B cell (primary cell): ENCODE measurements at regions not wholly inside any gene's neighbourhood (a gene's known extent, or its start where the extent isn't known, plus 50 kb on each side); places are given as distances from the start of the nearest gene placed in this dataset.

Experiments
- ATAC-seq: fragments of 200-7000 bp; cut with Tn5 transposase; one replicate; pipeline ENCODE4 v1.10.0; 2021; ENCODE audit warnings: low read depth, mild to moderate bottlenecking, moderate number of reproducible peaks, moderate library complexity
- CTCF ChIA-PET: fragments of 350-600 bp; sonication (Branson Sonifier 250); formaldehyde crosslinking; loops from one replicate; lab custom pipeline; 2021; ENCODE audit warnings: antibody characterized with exemption, inconsistent platforms; lab: Charles Lee
- POLR2A ChIA-PET: fragments of 350-600 bp; sonication (Branson Sonifier 250); formaldehyde crosslinking; loops from one replicate; lab custom pipeline; 2021; ENCODE audit warnings: antibody characterized with exemption; lab: Charles Lee
- DNase-seq: peaks from one replicate; pipeline ENCODE4 v3.0.0; 2013
- H2AFZ ChIP-seq: 2 replicates; pipeline ENCODE4 v1.6.1; 2012; ENCODE audit warnings: mild to moderate bottlenecking, low read depth, low read length; ENCODE audit not compliant: insufficient read depth, poor library complexity, severe bottlenecking
- H3K27ac ChIP-seq, 2 donors: 1 replicate in 1 of 2; 2 replicates in 1 of 2; pipeline ENCODE4 v1.5.1; 2012 to 2013; ENCODE audit warnings: low read length in 2 of 2, mild to moderate bottlenecking in 2 of 2, moderate library complexity in 1 of 2
- H3K27me3 ChIP-seq, 4 experiments: fragments of 200-600 bp in 1 of 4; sonication (generic) in 1 of 4; replicated peaks in 1 of 4; 1 replicate in 2 of 4; 2 replicates in 2 of 4; pipeline versions ENCODE4 v1.6.1 to v1.7.0; 2013 to 2016; ENCODE audit warnings: low read length in 3 of 4, mild to moderate bottlenecking in 2 of 4, mixed read lengths in 1 of 4, moderate library complexity in 1 of 4; ENCODE audit not compliant: insufficient read depth in 4 of 4, control insufficient read depth in 3 of 4; ENCODE audit errors: control extremely low read depth in 1 of 4
- H3K36me3 ChIP-seq, 2 experiments: replicated peaks in 1 of 2; 1 replicate in 1 of 2; 2 replicates in 1 of 2; pipeline versions ENCODE4 v1.6.1 to v1.7.1; 2013; ENCODE audit warnings: low read length in 1 of 2; ENCODE audit not compliant: insufficient read depth in 2 of 2, control insufficient read depth in 1 of 2; ENCODE audit errors: control extremely low read depth in 1 of 2, extremely low read depth in 1 of 2
- H3K4me1 ChIP-seq, 2 donors: fragments of 200-600 bp in 1 of 2; sonication (generic) in 1 of 2; 1 replicate in 1 of 2; 2 replicates in 1 of 2; pipeline versions ENCODE4 v1.5.1 to v1.6.1; 2013 to 2017; ENCODE audit warnings: low read length in 2 of 2; ENCODE audit not compliant: control insufficient read depth in 2 of 2, insufficient read depth in 2 of 2
- H3K4me2 ChIP-seq: replicated peaks from 2 replicates; pipeline ENCODE3; 2012; ENCODE audit warnings: mild to moderate bottlenecking, low read depth, low read length; ENCODE audit not compliant: poor library complexity, severe bottlenecking
- H3K4me3 ChIP-seq, 5 experiments: fragments of 200-600 bp in 1 of 5; sonication (generic) in 1 of 5; 1 replicate in 3 of 5; 2 replicates in 2 of 5; pipeline versions ENCODE4 v1.5.1 to v1.7.0; 2011 to 2016; ENCODE audit warnings: low read length in 4 of 5, mild to moderate bottlenecking in 4 of 5, low read depth in 2 of 5, control low read depth in 1 of 5, moderate library complexity in 1 of 5; ENCODE audit not compliant: insufficient read depth in 1 of 5; ENCODE audit errors: control extremely low read depth in 1 of 5, extremely low read depth in 1 of 5
- H3K79me2 ChIP-seq: fragments of 200-600 bp; sonication (generic); one replicate; pipeline ENCODE4 v1.6.0; 2016; ENCODE audit warnings: low read length; ENCODE audit not compliant: control insufficient read depth, insufficient read depth
- H3K9ac ChIP-seq: fragments of 200-600 bp; sonication (generic); 2 replicates; pipeline ENCODE4 v1.6.1; 2017; ENCODE audit warnings: mild to moderate bottlenecking, low read length, moderate library complexity
- H3K9me3 ChIP-seq, 3 donors: one replicate each; pipeline versions ENCODE4 v1.6.1 to v1.7.1; 2013; ENCODE audit warnings: low read length in 2 of 3; ENCODE audit not compliant: control insufficient read depth in 2 of 3, insufficient read depth in 1 of 3; ENCODE audit errors: control extremely low read depth in 1 of 3
- H4K20me1 ChIP-seq: 2 replicates; pipeline ENCODE4 v1.6.0; 2012; ENCODE audit warnings: mild to moderate bottlenecking, low read length; ENCODE audit not compliant: insufficient read depth, control insufficient read depth, poor library complexity, severe bottlenecking
- H3K27ac Mint-ChIP-seq: one replicate; pipeline ENCODE4 v1.8.0; 2021; ENCODE audit warnings: mixed read lengths
- H3K27me3 Mint-ChIP-seq: one replicate; pipeline ENCODE4 v1.8.0; 2021; ENCODE audit warnings: mixed read lengths
- H3K4me1 Mint-ChIP-seq: one replicate; pipeline ENCODE4 v1.8.0; 2021; ENCODE audit warnings: mixed read lengths
- H3K4me3 Mint-ChIP-seq: one replicate; pipeline ENCODE4 v1.8.0; 2021; ENCODE audit warnings: mixed read lengths
- H3K9me3 Mint-ChIP-seq: one replicate; pipeline ENCODE4 v1.8.0; 2022; ENCODE audit warnings: mixed read lengths; ENCODE audit not compliant: insufficient read depth
- EZH2 ChIP-seq: IDR thresholded peaks from 2 replicates; pipeline ENCODE4 v1.6.1; 2012; ENCODE audit warnings: borderline replicate concordance, low read depth, mild to moderate bottlenecking, moderate library complexity, low read length; ENCODE audit not compliant: insufficient read depth, poor library complexity, severe bottlenecking
- WGBS: methylation state at CpG from one replicate; pipeline ENCODE4 v1.1.5; 2013; ENCODE audit warnings: missing lambda C conversion rate; ENCODE audit not compliant: insufficient coverage; 5-methylcytosine and 5-hydroxymethylcytosine counted together
- intact Hi-C: fragments of 100-400 bp; cut with micrococcal nuclease; formaldehyde crosslinking; loops from one replicate; pipeline ENCODE4 v1.10.0; 2022
- TF ChIP-seq, protein P1 (sequence below): fragments of 200-600 bp; IDR thresholded peaks from one replicate; pipeline ENCODE4 v1.8.0; 2022; ENCODE audit warnings: antibody characterized with exemption, mild to moderate bottlenecking

DNA sequence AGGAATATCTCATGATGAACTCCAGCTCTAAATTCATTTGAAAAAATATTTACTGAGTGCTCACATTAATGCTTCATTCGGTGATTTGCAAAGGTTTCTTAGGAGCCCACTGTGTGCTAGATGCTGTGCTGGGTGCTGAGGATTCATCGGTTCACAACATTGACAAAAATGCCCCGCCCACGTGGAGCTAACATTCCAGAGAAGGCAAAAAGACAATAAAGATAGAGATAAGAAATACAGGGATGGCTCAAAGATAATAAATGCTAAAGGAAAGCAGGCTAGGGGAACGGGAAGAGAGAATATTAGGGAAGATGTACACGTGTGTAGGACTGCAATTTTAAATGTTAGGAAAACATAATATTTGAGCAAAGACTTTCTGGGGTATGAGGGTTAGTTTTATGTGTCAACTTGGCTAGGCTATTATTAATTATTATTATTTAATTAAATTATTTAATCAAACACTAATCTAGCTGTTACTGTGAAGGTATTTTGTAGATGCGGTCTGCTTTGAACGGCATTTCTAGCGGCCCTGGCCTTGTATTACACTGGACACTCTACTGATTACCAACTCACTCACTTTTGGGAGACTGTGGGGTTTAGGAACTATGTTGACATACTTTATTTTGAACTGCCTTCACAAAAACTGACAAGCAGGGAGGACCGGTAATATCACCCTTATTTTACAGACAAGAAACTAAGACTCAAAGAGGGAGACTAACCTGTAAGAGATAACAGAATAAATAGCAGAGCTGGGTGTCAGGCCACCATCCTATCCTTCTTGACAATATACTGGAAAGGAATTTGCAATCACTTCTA, 61.9 kb upstream of the IRF2 start:
- Histone ChIP-seq H3K4me3 (peak overlapping the region; percentile 74 to 98 (median 81)), H3K27ac (peak overlapping the region; percentile 98), H3K79me2 (peaks cover 47% of the 10 kb centered on the region), H3K36me3 (no peaks in the 10 kb centered on the region), H3K4me1 (peaks cover 50% of the 10 kb centered on the region in 2 donors), H3K9ac (peak overlapping the region; percentile 95), H3K27me3 (no peaks in the 10 kb centered on the region), H2AFZ (peak overlapping the region; percentile 68), H3K4me2 (peak overlapping the region; percentile 82), H3K9me3 (peaks cover 0 to 8% (median 0%) of the 10 kb centered on the region in 3 donors), H4K20me1 (no peaks in the 10 kb centered on the region)
- TF ChIP-seq EZH2, result no peak
- CTCF ChIA-PET, result interaction anchor here (0.8 to 4.7 kb wide), 17 partner anchors 10 to 275 kb away, joined by 3 to 31 read pairs (median 4); partner anchors contain the start of genes CASP3 and IRF2
- no peaks in the 10 kb centered on the region for H3K27me3 Mint-ChIP-seq
- peak overlapping the region; percentile 96 for H3K4me3 Mint-ChIP-seq
- POLR2A ChIA-PET, result interaction anchor here (0.5 to 1.8 kb wide), 7 partner anchors 30 to 272 kb away, joined by 3 to 14 read pairs (median 7); partner anchors contain the start of gene IRF2
- ATAC-seq (no peak), DNase-seq (no peak)
- no peaks in the 10 kb centered on the region for H3K9me3 Mint-ChIP-seq
- WGBS, result 61% methylated on average over 3 of the region's 10 CpGs
- H3K27ac Mint-ChIP-seq, result peak overlapping the region; percentile 100
- intact Hi-C loops, result loop anchor here (5.0 kb wide), 3 partner anchors 149 to 1656 kb away; partner anchors contain the start of genes CYP4V2 and ING2
- peaks cover 53% of the 10 kb centered on the region for H3K4me1 Mint-ChIP-seq

DNA sequence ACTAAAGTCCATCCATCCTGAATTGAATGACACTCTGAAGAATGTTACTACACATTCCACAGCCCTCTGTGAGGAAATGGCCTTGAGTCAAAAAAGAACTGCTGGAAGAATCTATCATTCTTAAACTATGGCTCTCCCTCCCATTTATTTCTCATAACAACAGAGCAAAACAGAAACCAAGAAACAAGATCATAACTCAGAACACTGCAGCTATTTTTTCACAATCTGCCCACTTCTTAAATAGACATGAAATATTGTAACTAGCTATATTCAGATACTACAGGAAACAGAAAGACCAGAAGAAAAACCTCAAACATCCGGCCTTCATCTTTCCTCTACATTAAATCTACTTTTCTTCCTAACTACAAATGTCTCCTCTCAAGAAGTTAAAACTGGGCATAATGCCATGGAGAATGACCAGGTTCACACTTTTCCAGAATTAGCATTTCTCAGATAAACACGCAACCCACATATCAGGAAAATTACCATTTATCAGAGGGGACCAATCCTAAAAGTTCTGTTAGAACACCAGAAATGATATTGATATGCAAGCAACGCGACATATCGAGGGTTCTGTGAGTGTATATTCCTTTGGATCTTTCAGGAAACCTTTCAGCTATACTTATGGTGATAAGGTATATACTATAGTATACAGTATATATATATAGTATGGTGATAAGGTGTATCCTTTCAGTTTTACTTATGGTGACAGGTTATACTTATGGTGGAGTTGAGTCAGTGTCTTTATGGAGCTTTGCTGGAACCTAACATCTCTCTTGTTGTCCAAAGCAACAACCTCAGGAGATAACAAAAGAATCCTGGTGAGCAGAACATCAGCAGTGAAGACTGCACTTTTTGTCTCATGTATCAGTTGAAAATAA, 60.4 kb upstream of the IRF2 start:
- H3K27me3 ChIP-seq, result no peaks in the 10 kb centered on the region
- peak overlapping the region; percentile 64 for H3K9ac ChIP-seq
- intact Hi-C loops, result loop anchor here (5.0 kb wide), 3 partner anchors 147 to 1658 kb away; partner anchors contain the start of genes CYP4V2 and ING2
- H3K79me2 ChIP-seq, result peaks cover 62% of the 10 kb centered on the region
- WGBS, result 0% methylated on average over 1 of the region's 5 CpGs
- TF ChIP-seq EZH2, result no peak
- TF ChIP-seq, protein P1, sequence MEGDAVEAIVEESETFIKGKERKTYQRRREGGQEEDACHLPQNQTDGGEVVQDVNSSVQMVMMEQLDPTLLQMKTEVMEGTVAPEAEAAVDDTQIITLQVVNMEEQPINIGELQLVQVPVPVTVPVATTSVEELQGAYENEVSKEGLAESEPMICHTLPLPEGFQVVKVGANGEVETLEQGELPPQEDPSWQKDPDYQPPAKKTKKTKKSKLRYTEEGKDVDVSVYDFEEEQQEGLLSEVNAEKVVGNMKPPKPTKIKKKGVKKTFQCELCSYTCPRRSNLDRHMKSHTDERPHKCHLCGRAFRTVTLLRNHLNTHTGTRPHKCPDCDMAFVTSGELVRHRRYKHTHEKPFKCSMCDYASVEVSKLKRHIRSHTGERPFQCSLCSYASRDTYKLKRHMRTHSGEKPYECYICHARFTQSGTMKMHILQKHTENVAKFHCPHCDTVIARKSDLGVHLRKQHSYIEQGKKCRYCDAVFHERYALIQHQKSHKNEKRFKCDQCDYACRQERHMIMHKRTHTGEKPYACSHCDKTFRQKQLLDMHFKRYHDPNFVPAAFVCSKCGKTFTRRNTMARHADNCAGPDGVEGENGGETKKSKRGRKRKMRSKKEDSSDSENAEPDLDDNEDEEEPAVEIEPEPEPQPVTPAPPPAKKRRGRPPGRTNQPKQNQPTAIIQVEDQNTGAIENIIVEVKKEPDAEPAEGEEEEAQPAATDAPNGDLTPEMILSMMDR, result no peak
- H3K27ac ChIP-seq, result peak overlapping the region; percentile 98
- Mint-ChIP-seq H3K27ac (peak overlapping the region; percentile 89), H3K27me3 (no peaks in the 10 kb centered on the region), H3K9me3 (no peaks in the 10 kb centered on the region), H3K4me3 (peak overlapping the region; percentile 75), H3K4me1 (peaks cover 68% of the 10 kb centered on the region)
- H3K4me3 ChIP-seq, result peak overlapping the region; percentile 12 to 63 (median 34)
- CTCF ChIA-PET, result interaction anchor here (0.6 to 4.7 kb wide), 10 partner anchors 28 to 271 kb away, joined by 3 to 31 read pairs (median 4); partner anchors contain the start of gene IRF2
- DNase-seq, result peak; percentile 64
- no peak for ATAC-seq
- POLR2A ChIA-PET, result interaction anchor here (2.2 kb wide), 1 partner anchor 60 kb away, joined by 8 read pairs; the partner anchor contains the start of gene IRF2
- H2AFZ ChIP-seq, result peak overlapping the region; percentile 69
- H3K4me1 ChIP-seq, result peaks cover 62 to 66% of the 10 kb centered on the region in 2 donors
- peak overlapping the region; percentile 82 for H3K4me2 ChIP-seq
- H3K9me3 ChIP-seq, result peaks cover 0 to 8% (median 2%) of the 10 kb centered on the region in 3 donors
- H3K36me3 ChIP-seq, result no peaks in the 10 kb centered on the region
- H4K20me1 ChIP-seq, result no peaks in the 10 kb centered on the region
